HG02588 (cell line): ENCODE measurements at regions not wholly inside any gene's neighbourhood (a gene's known extent, or its start where the extent isn't known, plus 50 kb on each side); places are given as distances from the start of the nearest gene placed in this dataset.

ENCODE experiments used
- ATAC-seq: cut with Tn5 transposase; IDR thresholded peaks from one replicate; pipeline ENCODE4 v1.9.1; 2021; ENCODE audit warnings: mild to moderate bottlenecking, moderate library complexity; ENCODE audit not compliant: unreplicated experiment

- no peak for ATAC-seq
These were observed 266.5 kb downstream of the ELAVL2 start for GRCh38 chr9:23559522-23559921.

GRCh38 chr9:23563517-23563916 is 262.5 kb downstream of the ELAVL2 start:
- no peak for ATAC-seq

- no peak for ATAC-seq
These were observed 258.4 kb downstream of the ELAVL2 start for GRCh38 chr9:23567516-23568165.

GRCh38 chr9:23571414-23572104 is 254.5 kb downstream of the ELAVL2 start:
- ATAC-seq, result no peak

- no peak for ATAC-seq
These were observed 252.2 kb downstream of the ELAVL2 start for GRCh38 chr9:23573800-23574199.

- no peak for ATAC-seq
These were observed 248.4 kb downstream of the ELAVL2 start for GRCh38 chr9:23577611-23578010.

- ATAC-seq, result no peak
These were observed 244.1 kb downstream of the ELAVL2 start for GRCh38 chr9:23581931-23582330.

GRCh38 chr9:23582836-23583235 is 243.2 kb downstream of the ELAVL2 start:
- ATAC-seq, result no peak

- no peak for ATAC-seq
These were observed 239.1 kb downstream of the ELAVL2 start for GRCh38 chr9:23586906-23587305.

GRCh38 chr9:23587433-23587832 is 238.6 kb downstream of the ELAVL2 start:
- ATAC-seq, result no peak

- no peak for ATAC-seq
These were observed 238.1 kb downstream of the ELAVL2 start for GRCh38 chr9:23587903-23588302.

- ATAC-seq, result no peak
These were observed 235.6 kb downstream of the ELAVL2 start for GRCh38 chr9:23590276-23591000.

- no peak for ATAC-seq
These were observed 231.6 kb downstream of the ELAVL2 start for GRCh38 chr9:23594421-23594820.

- ATAC-seq, result no peak
These were observed 229.0 kb downstream of the ELAVL2 start for GRCh38 chr9:23596913-23597634.

GRCh38 chr9:23598994-23599393 is 227.0 kb downstream of the ELAVL2 start:
- ATAC-seq, result no peak

GRCh38 chr9:23603311-23603710 is 222.7 kb downstream of the ELAVL2 start:
- ATAC-seq, result no peak

- ATAC-seq, result no peak
These were observed 219.9 kb downstream of the ELAVL2 start for GRCh38 chr9:23606107-23606506.

GRCh38 chr9:23608456-23608855 is 217.6 kb downstream of the ELAVL2 start:
- no peak for ATAC-seq

GRCh38 chr9:23611869-23612268 is 214.2 kb downstream of the ELAVL2 start:
- no peak for ATAC-seq

GRCh38 chr9:23615569-23615968 is 210.5 kb downstream of the ELAVL2 start:
- ATAC-seq, result no peak

- ATAC-seq, result no peak
These were observed 204.9 kb downstream of the ELAVL2 start for GRCh38 chr9:23621188-23621587.
